Panc1 (cell line): ENCODE measurements at regions not wholly inside any gene's neighbourhood (a gene's known extent, or its start where the extent isn't known, plus 50 kb on each side); places are given as distances from the start of the nearest gene placed in this dataset.

Source experiments
- CTCF ChIP-seq: fragments of 450-650 bp; IDR thresholded peaks from 2 replicates; pipeline ENCODE4 v1.5.1; 2017; ENCODE audit warnings: mild to moderate bottlenecking
- POLR2AphosphoS5 ChIP-seq: IDR thresholded peaks from 2 replicates; pipeline ENCODE4 v1.6.1; 2012; ENCODE audit warnings: mild to moderate bottlenecking, low read depth, low read length, moderate library complexity
- SIN3A ChIP-seq: IDR thresholded peaks from 2 replicates; pipeline ENCODE4 v1.6.1; 2012; ENCODE audit warnings: low read depth, mild to moderate bottlenecking, low read length, moderate library complexity, borderline replicate concordance; ENCODE audit not compliant: insufficient read depth

- TF ChIP-seq CTCF = no peak
- no peak for TF ChIP-seq SIN3A
- no peak for TF ChIP-seq POLR2AphosphoS5
Measured at GRCh38 chr1:169053196-169053595, 53.3 kb upstream of the ATP1B1 start.
